ENCODE measurements at regions not wholly inside any gene's neighbourhood (a gene's known extent, or its start where the extent isn't known, plus 50 kb on each side); places are given as distances from the start of the nearest gene placed in this dataset.

- Histone ChIP-seq H2AFZ (ENCODE audit: low read depth, low read length) (no peak overlapping the region), H3K4me1 (ENCODE audit: insufficient read depth, low read length) (no peaks in the 10 kb centered on the region), H3K27ac (ENCODE audit: low read length) (no peak overlapping the region), H3K36me3 (ENCODE audit: insufficient read depth, low read length) (no peaks in the 10 kb centered on the region), H3K4me2 (ENCODE audit: insufficient read depth, low read length) (no peak overlapping the region), H3K79me2 (ENCODE audit: insufficient read depth, low read length) (no peaks in the 10 kb centered on the region), H3K9me3 (ENCODE audit: insufficient read depth, low read length, severe bottlenecking) (peaks cover 2% of the 10 kb centered on the region), H3K4me3 (ENCODE audit: low read depth in 1 of 2, low read length in 2 of 2) (no peak overlapping the region), H3K27me3 (ENCODE audit: insufficient read depth, low read length, poor library complexity) (no peaks in the 10 kb centered on the region), H4K20me1 (ENCODE audit: insufficient read depth, low read length) (no peaks in the 10 kb centered on the region), H3K9ac (ENCODE audit: low read depth, low read length) (no peak overlapping the region)
- TF ChIP-seq CTCF (IDR thresholded peaks at IDR 0.05; ENCODE audit: borderline replicate concordance, extremely low read depth, low read length, poor library complexity, severe bottlenecking), result no peak
- no peak for TF ChIP-seq EZH2 (IDR thresholded peaks at IDR 0.05; ENCODE audit: borderline replicate concordance, low read depth, low read length, severe bottlenecking)
- DNase-seq (no peak), ATAC-seq (ENCODE audit: insufficient read depth, low read depth) (no peak)
Measured at GRCh38 chr11:25515576-25515975, 816.4 kb upstream of the ANO3 start.

GRCh38 chr11:25520459-25520858 lies 811.5 kb upstream of the ANO3 start:
- no peaks in the 10 kb centered on the region for H3K36me3 ChIP-seq (ENCODE audit: insufficient read depth, low read length)
- no peaks in the 10 kb centered on the region for H4K20me1 ChIP-seq (ENCODE audit: insufficient read depth, low read length)
- H3K4me3 ChIP-seq (ENCODE audit: low read depth in 1 of 2, low read length in 2 of 2), result no peak overlapping the region
- no peaks in the 10 kb centered on the region for H3K4me1 ChIP-seq (ENCODE audit: insufficient read depth, low read length)
- no peak for ATAC-seq (ENCODE audit: insufficient read depth, low read depth)
- no peak overlapping the region for H3K27ac ChIP-seq (ENCODE audit: low read length)
- no peaks in the 10 kb centered on the region for H3K9me3 ChIP-seq (ENCODE audit: insufficient read depth, low read length, severe bottlenecking)
- H3K9ac ChIP-seq (ENCODE audit: low read depth, low read length), result no peak overlapping the region
- no peak overlapping the region for H3K4me2 ChIP-seq (ENCODE audit: insufficient read depth, low read length)
- H3K79me2 ChIP-seq (ENCODE audit: insufficient read depth, low read length), result no peaks in the 10 kb centered on the region
- no peak for DNase-seq
- no peak overlapping the region for H2AFZ ChIP-seq (ENCODE audit: low read depth, low read length)
- no peaks in the 10 kb centered on the region for H3K27me3 ChIP-seq (ENCODE audit: insufficient read depth, low read length, poor library complexity)
- TF ChIP-seq CTCF (IDR thresholded peaks at IDR 0.05; ENCODE audit: borderline replicate concordance, extremely low read depth, low read length, poor library complexity, severe bottlenecking) (no peak), EZH2 (IDR thresholded peaks at IDR 0.05; ENCODE audit: borderline replicate concordance, low read depth, low read length, severe bottlenecking) (no peak)

GRCh38 chr11:25527841-25528240 lies 804.1 kb upstream of the ANO3 start:
- no peaks in the 10 kb centered on the region for H4K20me1 ChIP-seq (ENCODE audit: insufficient read depth, low read length)
- H3K27me3 ChIP-seq (ENCODE audit: insufficient read depth, low read length, poor library complexity), result no peaks in the 10 kb centered on the region
- H3K79me2 ChIP-seq (ENCODE audit: insufficient read depth, low read length), result no peaks in the 10 kb centered on the region
- DNase-seq (no peak), ATAC-seq (ENCODE audit: insufficient read depth, low read depth) (no peak)
- H3K9ac ChIP-seq (ENCODE audit: low read depth, low read length), result no peak overlapping the region
- H3K27ac ChIP-seq (ENCODE audit: low read length), result no peak overlapping the region
- no peaks in the 10 kb centered on the region for H3K4me1 ChIP-seq (ENCODE audit: insufficient read depth, low read length)
- no peaks in the 10 kb centered on the region for H3K36me3 ChIP-seq (ENCODE audit: insufficient read depth, low read length)
- TF ChIP-seq CTCF (IDR thresholded peaks at IDR 0.05; ENCODE audit: borderline replicate concordance, extremely low read depth, low read length, poor library complexity, severe bottlenecking) (no peak), EZH2 (IDR thresholded peaks at IDR 0.05; ENCODE audit: borderline replicate concordance, low read depth, low read length, severe bottlenecking) (no peak)
- H3K4me2 ChIP-seq (ENCODE audit: insufficient read depth, low read length), result no peak overlapping the region
- no peak overlapping the region for H3K4me3 ChIP-seq (ENCODE audit: low read depth in 1 of 2, low read length in 2 of 2)
- H2AFZ ChIP-seq (ENCODE audit: low read depth, low read length), result no peak overlapping the region
- H3K9me3 ChIP-seq (ENCODE audit: insufficient read depth, low read length, severe bottlenecking), result no peaks in the 10 kb centered on the region

GRCh38 chr11:25529572-25529971 lies 802.4 kb upstream of the ANO3 start:
- Histone ChIP-seq H2AFZ (ENCODE audit: low read depth, low read length) (no peak overlapping the region), H3K27me3 (ENCODE audit: insufficient read depth, low read length, poor library complexity) (no peaks in the 10 kb centered on the region), H4K20me1 (ENCODE audit: insufficient read depth, low read length) (no peaks in the 10 kb centered on the region), H3K9me3 (ENCODE audit: insufficient read depth, low read length, severe bottlenecking) (no peaks in the 10 kb centered on the region), H3K36me3 (ENCODE audit: insufficient read depth, low read length) (no peaks in the 10 kb centered on the region), H3K27ac (ENCODE audit: low read length) (no peak overlapping the region), H3K4me3 (ENCODE audit: low read depth in 1 of 2, low read length in 2 of 2) (no peak overlapping the region), H3K79me2 (ENCODE audit: insufficient read depth, low read length) (no peaks in the 10 kb centered on the region), H3K4me1 (ENCODE audit: insufficient read depth, low read length) (no peaks in the 10 kb centered on the region), H3K9ac (ENCODE audit: low read depth, low read length) (no peak overlapping the region), H3K4me2 (ENCODE audit: insufficient read depth, low read length) (no peak overlapping the region)
- no peak for DNase-seq
- no peak for TF ChIP-seq CTCF (IDR thresholded peaks at IDR 0.05; ENCODE audit: borderline replicate concordance, extremely low read depth, low read length, poor library complexity, severe bottlenecking)
- TF ChIP-seq EZH2 (IDR thresholded peaks at IDR 0.05; ENCODE audit: borderline replicate concordance, low read depth, low read length, severe bottlenecking), result no peak
- no peak for ATAC-seq (ENCODE audit: insufficient read depth, low read depth)

Measured in DND-41 (cell line).